ENCODE measurements at regions not wholly inside any gene's neighbourhood (a gene's known extent, or its start where the extent isn't known, plus 50 kb on each side); places are given as distances from the start of the nearest gene placed in this dataset.

- DNase-seq (no peak), ATAC-seq (no peak)
- H3K27me3 ChIP-seq = no peaks in the 10 kb centered on the region
- no peaks in the 10 kb centered on the region for H3K4me1 ChIP-seq
- no peak for TF ChIP-seq CTCF (IDR thresholded peaks at IDR 0.05)
- TF ChIP-seq POLR2A (IDR thresholded peaks at IDR 0.05) = no peak
- intact Hi-C loops (cut with DNase I) = no loop called here
- no peaks in the 10 kb centered on the region for H3K9me3 ChIP-seq
- no peak overlapping the region for H3K4me3 ChIP-seq
- no peaks in the 10 kb centered on the region for H3K36me3 ChIP-seq
- no peak overlapping the region for H3K27ac ChIP-seq
- WGBS (ENCODE audit: insufficient coverage, low coverage, low lambda C conversion rate, missing lambda C conversion rate) = 98% methylated on average over 5 of the region's 6 CpGs
These were observed 158.0 kb upstream of the UBE2E1 start for GRCh38 chr3:23647706-23648258.

- H3K9me3 ChIP-seq = no peaks in the 10 kb centered on the region
- TF ChIP-seq POLR2A (IDR thresholded peaks at IDR 0.05) = no peak
- no peak for TF ChIP-seq CTCF (IDR thresholded peaks at IDR 0.05)
- intact Hi-C loops (cut with DNase I) = no loop called here
- no peak overlapping the region for H3K4me3 ChIP-seq
- no peaks in the 10 kb centered on the region for H3K36me3 ChIP-seq
- H3K27ac ChIP-seq = no peak overlapping the region
- no peaks in the 10 kb centered on the region for H3K27me3 ChIP-seq
- no peaks in the 10 kb centered on the region for H3K4me1 ChIP-seq
- no peak for ATAC-seq
- WGBS (ENCODE audit: insufficient coverage, low coverage, low lambda C conversion rate, missing lambda C conversion rate) = 46% methylated on average over 4 of the region's 5 CpGs
- DNase-seq = no peak
These were observed 157.3 kb upstream of the UBE2E1 start for GRCh38 chr3:23648326-23648995.

GRCh38 chr3:23648996-23649395, 156.8 kb upstream of the UBE2E1 start:
- no peak overlapping the region for H3K27ac ChIP-seq
- no peaks in the 10 kb centered on the region for H3K4me1 ChIP-seq
- no peak overlapping the region for H3K4me3 ChIP-seq
- no peaks in the 10 kb centered on the region for H3K9me3 ChIP-seq
- TF ChIP-seq POLR2A (IDR thresholded peaks at IDR 0.05) (no peak), CTCF (IDR thresholded peaks at IDR 0.05) (no peak)
- no peaks in the 10 kb centered on the region for H3K27me3 ChIP-seq
- DNase-seq (no peak), ATAC-seq (no peak)
- H3K36me3 ChIP-seq = no peaks in the 10 kb centered on the region
- WGBS (ENCODE audit: insufficient coverage, low coverage, low lambda C conversion rate, missing lambda C conversion rate) = 47% methylated on average over 4 of the region's 4 CpGs
- intact Hi-C loops (cut with DNase I) = no loop called here

GRCh38 chr3:23649448-23649847, 156.3 kb upstream of the UBE2E1 start:
- H3K4me3 ChIP-seq = no peak overlapping the region
- ATAC-seq (no peak), DNase-seq (no peak)
- no peak overlapping the region for H3K27ac ChIP-seq
- H3K4me1 ChIP-seq = no peaks in the 10 kb centered on the region
- TF ChIP-seq POLR2A (IDR thresholded peaks at IDR 0.05) = no peak
- no peak for TF ChIP-seq CTCF (IDR thresholded peaks at IDR 0.05)
- WGBS (ENCODE audit: insufficient coverage, low coverage, low lambda C conversion rate, missing lambda C conversion rate) = 58% methylated on average over 3 of the region's 3 CpGs
- no peaks in the 10 kb centered on the region for H3K9me3 ChIP-seq
- no peaks in the 10 kb centered on the region for H3K36me3 ChIP-seq
- H3K27me3 ChIP-seq = no peaks in the 10 kb centered on the region
- intact Hi-C loops (cut with DNase I) = no loop called here

Data from right lobe of liver (tissue), 6 donors.